ENCODE measurements at regions not wholly inside any gene's neighbourhood (a gene's known extent, or its start where the extent isn't known, plus 50 kb on each side); places are given as distances from the start of the nearest gene placed in this dataset.

GRCh38 chr10:4370376-4370775, 455.6 kb upstream of the AKR1E2 start:
- TF ChIP-seq CTCF (conservative IDR thresholded peaks at IDR 0.05; ENCODE audit: low read depth, low read length) (no peak), EZH2 (IDR thresholded peaks at IDR 0.05; ENCODE audit: low read length, unreplicated experiment) (no peak), EZH2phosphoT487 (IDR thresholded peaks at IDR 0.05; ENCODE audit: borderline replicate concordance, low read length) (no peak)

Measured in PC-3 (cell line).